ENCODE measurements at regions not wholly inside any gene's neighbourhood (a gene's known extent, or its start where the extent isn't known, plus 50 kb on each side); places are given as distances from the start of the nearest gene placed in this dataset.

DNA sequence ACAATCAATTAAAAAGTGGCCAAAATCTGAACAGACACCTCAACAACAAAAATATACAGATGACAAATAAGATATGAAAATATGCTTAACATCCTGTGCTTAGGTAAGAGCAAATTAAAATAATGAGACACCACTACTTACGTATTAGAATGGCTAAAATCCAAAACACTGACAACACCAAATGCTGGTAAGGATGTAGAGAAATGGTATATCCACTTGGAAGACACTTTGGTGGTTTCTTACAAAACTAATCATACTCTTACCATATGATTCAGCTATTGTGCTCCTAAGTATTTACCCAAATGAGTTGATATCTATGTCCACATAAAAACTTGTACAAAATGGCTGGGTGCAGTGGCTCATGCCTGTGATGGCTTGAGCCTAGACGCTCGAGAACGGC lies 51.7 kb upstream of the ZNF599 start:
- TF ChIP-seq, protein P1, sequence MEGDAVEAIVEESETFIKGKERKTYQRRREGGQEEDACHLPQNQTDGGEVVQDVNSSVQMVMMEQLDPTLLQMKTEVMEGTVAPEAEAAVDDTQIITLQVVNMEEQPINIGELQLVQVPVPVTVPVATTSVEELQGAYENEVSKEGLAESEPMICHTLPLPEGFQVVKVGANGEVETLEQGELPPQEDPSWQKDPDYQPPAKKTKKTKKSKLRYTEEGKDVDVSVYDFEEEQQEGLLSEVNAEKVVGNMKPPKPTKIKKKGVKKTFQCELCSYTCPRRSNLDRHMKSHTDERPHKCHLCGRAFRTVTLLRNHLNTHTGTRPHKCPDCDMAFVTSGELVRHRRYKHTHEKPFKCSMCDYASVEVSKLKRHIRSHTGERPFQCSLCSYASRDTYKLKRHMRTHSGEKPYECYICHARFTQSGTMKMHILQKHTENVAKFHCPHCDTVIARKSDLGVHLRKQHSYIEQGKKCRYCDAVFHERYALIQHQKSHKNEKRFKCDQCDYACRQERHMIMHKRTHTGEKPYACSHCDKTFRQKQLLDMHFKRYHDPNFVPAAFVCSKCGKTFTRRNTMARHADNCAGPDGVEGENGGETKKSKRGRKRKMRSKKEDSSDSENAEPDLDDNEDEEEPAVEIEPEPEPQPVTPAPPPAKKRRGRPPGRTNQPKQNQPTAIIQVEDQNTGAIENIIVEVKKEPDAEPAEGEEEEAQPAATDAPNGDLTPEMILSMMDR (IDR thresholded peaks at IDR 0.05; ENCODE audit: low read depth, low read length), result no peak
- TF ChIP-seq POLR2A (IDR thresholded peaks at IDR 0.05; ENCODE audit: extremely low read depth, insufficient read length) (no peak), MYC (IDR thresholded peaks at IDR 0.05; ENCODE audit: low read depth, low read length) (no peak)
- TF ChIP-seq, protein P2, sequence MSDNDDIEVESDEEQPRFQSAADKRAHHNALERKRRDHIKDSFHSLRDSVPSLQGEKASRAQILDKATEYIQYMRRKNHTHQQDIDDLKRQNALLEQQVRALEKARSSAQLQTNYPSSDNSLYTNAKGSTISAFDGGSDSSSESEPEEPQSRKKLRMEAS (IDR thresholded peaks at IDR 0.05; ENCODE audit: low read depth, low read length), result no peak
